ENCODE measurements at regions not wholly inside any gene's neighbourhood (a gene's known extent, or its start where the extent isn't known, plus 50 kb on each side); places are given as distances from the start of the nearest gene placed in this dataset.

GRCh38 chr1:14108356-14109275 is 408.6 kb downstream of the PRDM2 start:
- DNase-seq: no peak

DNA sequence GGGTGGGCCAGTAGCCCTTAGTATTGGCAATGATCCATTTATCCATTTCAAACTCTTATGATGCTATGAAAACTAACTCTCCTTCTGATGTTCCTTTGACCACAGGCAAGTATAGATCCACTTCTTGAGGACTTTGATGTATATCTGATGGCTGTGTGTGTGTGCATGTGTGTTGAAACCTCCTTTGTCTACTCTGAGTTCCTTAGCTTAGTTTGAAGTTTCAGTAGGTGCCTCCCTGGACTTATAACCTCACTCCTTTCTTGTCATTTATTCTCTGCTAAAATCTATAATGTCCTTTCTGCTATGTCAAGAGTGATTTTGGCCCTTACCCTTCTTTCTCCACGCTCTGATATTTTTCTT is 409.3 kb downstream of the PRDM2 start:
- DNase-seq: no peak

GRCh38 chr1:14110040-14110439 is 410.1 kb downstream of the PRDM2 start:
- no peak for DNase-seq

- no peak for DNase-seq
These were observed 411.1 kb downstream of the PRDM2 start for GRCh38 chr1:14111121-14111520.

GRCh38 chr1:14112613-14113012 is 412.6 kb downstream of the PRDM2 start:
- no peak for DNase-seq

- DNase-seq: no peak
These were observed 413.3 kb downstream of the PRDM2 start for GRCh38 chr1:14113271-14113670.

GRCh38 chr1:14113841-14114567 is 414.0 kb downstream of the PRDM2 start:
- DNase-seq: no peak

GRCh38 chr1:14115976-14116375 is 416.0 kb downstream of the PRDM2 start:
- no peak for DNase-seq

DNA sequence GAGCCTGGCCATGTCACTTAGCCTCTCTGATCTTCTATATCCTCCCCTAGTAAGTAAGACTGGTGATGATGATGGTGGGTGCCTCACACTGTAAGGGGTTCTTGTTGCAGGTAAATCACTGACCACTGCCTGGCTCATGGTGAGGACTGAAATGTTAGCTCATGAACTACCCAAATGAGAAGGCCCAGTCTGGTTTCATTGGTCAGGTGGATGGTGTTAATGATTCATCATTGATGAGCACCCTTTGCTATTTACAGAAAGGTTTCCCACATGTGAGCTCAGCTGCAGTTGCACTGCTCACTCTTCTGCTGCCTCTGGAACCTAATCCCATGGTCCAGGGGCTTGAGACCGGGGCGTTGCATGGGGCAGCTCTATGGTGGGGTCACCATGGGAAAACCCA is 417.7 kb downstream of the PRDM2 start:
- DNase-seq: no peak

- DNase-seq: no peak
These were observed 418.9 kb downstream of the PRDM2 start for GRCh38 chr1:14118691-14119485.

- no peak for DNase-seq
These were observed 420.9 kb downstream of the PRDM2 start for GRCh38 chr1:14120895-14121294.

- no peak for DNase-seq
These were observed 428.1 kb downstream of the PRDM2 start for GRCh38 chr1:14128096-14128495.

- no peak for DNase-seq
These were observed 429.0 kb downstream of the PRDM2 start for GRCh38 chr1:14129009-14129408.

GRCh38 chr1:14135070-14135469 is 435.1 kb downstream of the PRDM2 start:
- DNase-seq: no peak

DNA sequence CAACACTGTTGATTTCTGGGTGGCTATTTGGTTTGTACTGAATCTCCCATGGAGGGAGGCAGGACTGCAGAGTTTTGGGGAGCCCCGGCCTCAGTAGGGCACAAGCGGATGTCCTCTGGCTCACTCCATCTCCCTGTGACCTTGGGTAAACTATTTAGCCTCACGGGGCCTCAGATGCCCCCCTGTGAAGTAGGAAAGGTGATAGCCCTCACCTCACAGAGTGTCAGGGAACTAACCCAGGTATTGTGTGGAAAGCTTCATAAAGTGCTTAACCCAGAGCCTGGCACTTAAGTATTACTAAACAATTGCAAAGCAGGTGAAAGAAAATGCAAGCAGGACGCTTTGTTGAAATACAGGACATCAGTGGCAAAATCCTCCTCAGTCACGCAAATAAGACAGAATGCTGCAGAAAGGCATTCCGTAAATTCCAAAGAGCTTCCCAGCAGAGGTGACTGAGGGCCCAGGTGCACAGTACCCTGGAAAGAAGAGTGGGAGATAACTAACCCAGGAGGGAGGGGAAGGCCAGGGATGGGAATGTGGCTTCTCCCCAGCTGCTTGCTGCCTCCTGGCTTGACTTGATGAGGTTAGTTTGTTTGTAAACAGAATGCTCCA is 436.3 kb downstream of the PRDM2 start:
- no peak for DNase-seq

- no peak for DNase-seq
These were observed 436.9 kb downstream of the PRDM2 start for GRCh38 chr1:14136881-14137280.

DNA sequence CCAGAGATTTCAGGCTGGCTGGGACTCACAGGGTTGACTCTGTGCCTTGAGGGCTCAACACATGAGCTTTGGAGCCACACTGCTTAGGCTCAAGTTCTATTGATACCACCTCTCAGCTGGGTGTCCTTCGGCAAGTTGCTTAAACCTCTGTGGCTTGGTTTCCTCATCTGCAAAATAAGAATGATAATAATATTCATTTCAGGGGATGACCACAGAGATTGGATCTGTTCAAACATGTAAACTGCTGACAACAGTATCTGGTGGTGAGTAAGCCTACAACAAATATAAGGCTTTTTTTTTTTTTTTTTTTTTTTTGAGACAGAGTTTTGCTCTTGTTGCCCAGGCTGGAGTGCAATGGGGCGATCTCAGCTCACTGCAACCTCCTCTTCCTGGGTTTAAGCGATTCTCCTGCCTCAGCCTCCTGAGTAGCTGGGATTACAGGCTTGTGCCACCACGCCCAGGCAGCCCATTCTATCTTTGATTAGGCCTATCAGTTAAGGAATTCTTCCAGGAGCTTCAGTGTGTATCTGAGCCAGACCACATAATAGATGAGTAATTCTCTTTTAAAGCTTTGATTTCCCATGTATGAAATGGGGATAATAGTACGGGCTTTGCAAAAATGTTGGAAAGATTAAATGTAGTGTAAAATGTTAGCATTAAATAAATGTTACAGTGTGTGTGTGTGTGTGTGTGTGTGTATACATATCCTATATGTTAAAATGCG is 437.6 kb downstream of the PRDM2 start:
- DNase-seq: no peak

DNA sequence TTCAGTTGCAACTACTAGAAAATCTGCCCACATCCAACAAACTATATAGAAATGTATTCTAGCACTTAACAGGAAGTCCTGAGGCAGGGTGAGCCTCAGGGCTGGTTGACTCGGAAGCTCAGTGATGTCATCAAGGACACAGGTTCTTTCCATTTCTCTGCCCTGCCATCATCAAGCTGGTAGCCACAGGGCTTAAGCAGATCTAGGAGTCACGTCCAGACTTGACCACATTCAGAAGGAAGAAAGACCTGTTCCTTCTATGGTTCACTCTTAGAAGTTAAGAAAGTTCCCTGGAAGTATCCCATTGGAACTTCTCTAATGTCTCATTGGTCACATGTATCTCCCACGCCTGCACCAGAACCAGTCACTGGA is 438.1 kb downstream of the PRDM2 start:
- no peak for DNase-seq

- no peak for DNase-seq
These were observed 438.7 kb downstream of the PRDM2 start for GRCh38 chr1:14138687-14139086.

- DNase-seq: no peak
These were observed 440.9 kb downstream of the PRDM2 start for GRCh38 chr1:14140831-14141401.

DNA sequence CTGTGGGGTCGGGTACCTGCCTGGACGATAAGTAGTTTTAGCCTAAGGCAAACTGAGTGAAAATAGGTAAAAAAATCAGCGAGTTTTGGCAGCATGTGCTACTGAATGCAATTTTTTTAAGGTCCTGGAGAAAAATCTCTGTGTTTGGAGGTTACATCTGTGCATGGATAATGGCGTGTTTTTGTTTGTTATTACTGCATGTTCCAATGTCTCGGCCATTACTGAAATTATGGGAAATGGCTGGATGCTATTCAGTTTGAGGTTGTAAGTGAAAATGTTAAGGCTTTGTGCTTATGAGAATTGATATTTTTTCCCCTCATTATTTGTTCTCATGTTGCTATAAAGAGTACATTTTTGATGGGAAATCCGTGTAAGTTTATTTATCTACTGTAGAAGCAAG is 441.7 kb downstream of the PRDM2 start:
- no peak for DNase-seq
